NCI-H446 (cell line): ENCODE measurements at regions not wholly inside any gene's neighbourhood (a gene's known extent, or its start where the extent isn't known, plus 50 kb on each side); places are given as distances from the start of the nearest gene placed in this dataset.
A peak's percentile ranks its signal among the peaks of the same experiment; 100 is the strongest.

Source experiments
- DNase-seq, 2 experiments: peaks; one replicate each; lab custom pipeline; 2025; lab: John Stamatoyannopoulos, UW

GRCh38 chr18:42401131-42401673, 446.2 kb downstream of the PIK3C3 start:
- no peak for DNase-seq

DNA sequence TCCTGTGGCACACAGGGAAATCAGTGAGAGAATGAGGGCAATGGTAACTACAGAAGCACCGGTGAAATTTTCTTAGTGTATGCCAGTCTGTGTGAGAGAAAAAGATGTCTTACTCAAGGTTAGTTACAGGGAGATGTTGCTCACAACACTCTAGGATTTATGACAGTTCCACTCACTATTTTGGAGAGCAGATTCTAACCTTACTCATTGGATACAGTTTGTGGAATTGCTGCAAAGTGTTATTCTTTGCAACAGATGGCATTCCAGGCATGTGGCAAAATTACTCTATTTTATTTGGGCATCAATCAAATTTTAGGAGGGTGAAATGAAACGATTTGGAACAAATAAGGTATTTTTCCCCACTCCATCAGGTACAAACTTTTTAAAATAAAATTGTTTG, 449.1 kb downstream of the PIK3C3 start:
- peak in 1 of 2 experiments; percentile 23 for DNase-seq

GRCh38 chr18:42409005-42409404, 454.0 kb downstream of the PIK3C3 start:
- DNase-seq, result no peak

DNA sequence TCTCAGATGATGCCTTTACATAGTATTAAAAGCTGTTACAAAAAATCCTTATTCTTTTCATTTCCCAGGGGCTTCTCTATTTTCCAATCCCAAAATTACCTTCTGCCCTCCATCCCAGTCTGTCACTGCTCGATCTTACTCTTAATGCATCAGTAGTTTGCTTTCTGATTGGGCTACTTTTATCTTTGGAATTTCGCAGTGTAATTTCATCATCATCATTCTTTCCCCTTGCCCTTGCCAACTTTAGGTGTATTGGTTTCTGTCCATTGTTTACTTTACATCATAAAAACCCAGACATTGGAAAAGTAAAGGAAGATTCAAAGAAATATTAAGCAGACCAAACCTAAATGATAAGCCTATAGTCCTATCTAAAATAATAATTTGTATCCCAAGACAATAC, 457.2 kb downstream of the PIK3C3 start:
- no peak for DNase-seq

DNA sequence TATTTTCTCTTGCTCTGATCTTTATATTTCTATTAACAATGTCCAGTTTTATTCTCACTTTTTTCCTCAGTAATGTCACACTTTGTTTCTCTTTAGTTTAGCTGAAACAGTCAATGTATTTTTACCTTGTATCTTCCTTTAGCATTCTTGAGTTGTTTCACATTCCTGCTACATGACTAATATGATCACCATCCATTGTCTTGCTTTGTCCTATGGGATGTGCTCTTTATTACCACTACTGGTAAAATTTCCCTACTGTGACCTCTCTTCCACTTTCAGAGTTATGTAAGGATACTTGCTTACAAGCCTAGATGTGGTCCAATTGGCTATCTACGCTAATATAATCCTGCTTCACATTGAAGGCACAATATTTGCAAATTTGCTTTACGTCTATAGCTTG, 457.9 kb downstream of the PIK3C3 start:
- DNase-seq, result no peak

GRCh38 chr18:42413870-42414269, 458.8 kb downstream of the PIK3C3 start:
- peak in 1 of 2 experiments; percentile 35 for DNase-seq

DNA sequence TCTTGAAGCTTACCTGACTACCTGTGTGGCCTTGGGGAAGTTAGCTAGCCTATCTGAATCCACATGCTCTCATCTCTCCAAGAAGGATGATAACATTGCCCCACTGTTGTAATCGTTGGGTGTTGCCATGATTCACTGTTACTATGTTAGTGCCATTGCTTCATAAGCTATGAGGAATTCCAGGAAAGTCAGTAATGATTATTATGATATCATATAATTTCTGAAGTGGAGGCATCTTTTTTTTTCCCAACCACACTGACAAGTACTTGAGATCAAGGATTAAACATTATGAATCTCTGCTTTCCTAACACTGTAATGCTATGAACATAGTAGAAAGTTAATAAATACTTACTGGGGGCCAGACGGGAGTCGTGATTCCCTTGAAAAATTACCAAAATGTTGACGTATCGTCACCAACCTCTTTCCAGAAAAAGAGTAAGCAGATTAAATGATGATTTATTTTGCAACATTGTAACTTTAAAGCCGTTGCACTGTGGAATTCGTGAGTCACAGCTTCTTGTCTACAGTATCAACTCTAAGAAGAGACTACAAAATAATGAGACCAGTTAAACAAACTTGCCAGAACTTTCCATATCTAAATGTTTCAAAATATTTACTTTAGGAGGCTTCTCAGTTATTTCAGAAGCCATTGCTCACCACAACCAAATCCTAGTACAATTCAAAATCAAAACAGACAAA, 459.9 kb downstream of the PIK3C3 start:
- no peak for DNase-seq

GRCh38 chr18:42417189-42417588, 462.2 kb downstream of the PIK3C3 start:
- no peak for DNase-seq

GRCh38 chr18:42418121-42418520, 463.1 kb downstream of the PIK3C3 start:
- no peak for DNase-seq

DNA sequence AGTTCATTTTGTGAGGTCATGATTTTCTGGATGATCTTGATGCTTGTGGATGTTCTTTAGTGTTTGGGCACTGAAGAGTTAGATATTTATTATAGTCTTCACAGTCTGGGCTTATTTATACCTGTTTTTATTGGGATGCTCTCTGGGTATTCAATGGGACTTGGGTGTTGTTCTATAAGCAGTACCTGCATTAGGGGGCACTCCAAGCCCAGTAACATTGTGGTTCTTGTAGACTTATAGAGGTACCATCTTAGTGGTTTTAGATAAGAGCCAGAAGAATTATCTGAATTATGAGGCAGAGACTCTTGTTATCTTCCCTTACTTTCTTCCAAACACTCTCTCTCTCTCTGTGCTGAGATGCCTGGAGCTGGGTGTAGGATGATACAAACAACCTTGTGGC, 470.0 kb downstream of the PIK3C3 start:
- no peak for DNase-seq

DNA sequence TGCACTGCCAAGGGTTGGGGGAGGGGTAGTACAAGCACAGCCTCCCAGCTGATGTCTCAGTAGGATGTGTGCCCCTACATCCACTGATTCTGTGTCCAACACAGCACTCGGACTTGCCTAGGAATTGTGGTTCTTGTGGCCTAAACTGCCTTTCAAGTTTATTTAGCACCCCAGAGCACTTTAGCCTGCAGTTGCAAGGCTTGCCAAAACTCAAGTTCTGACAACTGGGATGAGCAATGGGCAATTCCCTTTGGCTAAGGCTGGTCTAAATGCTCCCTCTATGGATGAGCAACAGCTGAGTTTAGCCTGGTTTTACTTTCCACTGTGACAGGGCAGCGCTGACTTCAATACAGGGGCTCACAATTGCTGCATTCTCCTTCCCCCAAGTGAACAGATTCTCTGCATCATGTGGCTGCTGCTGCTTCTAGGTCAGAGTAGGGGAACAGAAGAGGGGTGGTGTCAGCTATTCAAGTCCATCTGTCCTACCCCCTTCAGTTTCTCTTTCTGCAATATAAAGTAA, 471.5 kb downstream of the PIK3C3 start:
- peak in 1 of 2 experiments; percentile 34 for DNase-seq

DNA sequence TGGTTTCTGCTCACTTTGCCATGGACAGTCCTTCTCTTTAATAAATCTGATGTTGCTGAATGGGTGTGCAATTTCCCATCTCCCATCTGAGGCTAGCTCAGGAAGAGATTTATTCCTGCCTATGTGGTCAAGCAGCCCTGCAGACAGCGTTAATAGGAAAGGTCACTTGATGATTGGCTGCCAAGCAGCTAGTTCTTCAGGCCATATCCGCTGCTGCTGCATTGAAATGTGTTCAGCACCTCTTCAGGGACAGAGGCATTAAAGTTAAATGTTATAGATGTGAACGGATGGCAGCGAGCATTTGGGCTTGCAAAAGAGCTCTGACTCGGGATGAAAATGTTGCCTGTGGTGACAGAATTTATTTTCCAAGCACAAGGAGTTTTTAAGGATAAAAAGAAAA, 474.2 kb downstream of the PIK3C3 start:
- no peak for DNase-seq

- peak; percentile 79 to 89 for DNase-seq
Observed at GRCh38 chr18:42436222-42436765, 481.3 kb downstream of the PIK3C3 start.

DNA sequence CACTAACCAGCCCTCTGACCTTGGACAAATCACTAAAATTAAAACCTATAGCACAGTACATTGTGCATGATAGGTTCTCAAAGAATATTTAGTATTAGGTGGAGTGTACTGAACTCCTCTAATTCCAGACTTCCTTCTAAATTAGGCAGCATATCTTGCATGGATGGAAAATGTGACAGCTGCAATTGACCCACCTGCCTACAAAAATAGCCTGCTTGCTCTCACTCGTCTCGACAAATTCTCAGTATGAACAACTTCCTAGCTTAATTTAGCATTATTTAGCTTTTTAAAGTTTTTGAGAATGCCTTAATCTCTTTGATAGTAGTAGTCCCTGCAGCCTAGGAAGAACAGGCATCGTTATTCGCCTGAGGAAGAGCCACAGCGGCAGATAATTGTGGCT, 482.0 kb downstream of the PIK3C3 start:
- DNase-seq, result no peak

DNA sequence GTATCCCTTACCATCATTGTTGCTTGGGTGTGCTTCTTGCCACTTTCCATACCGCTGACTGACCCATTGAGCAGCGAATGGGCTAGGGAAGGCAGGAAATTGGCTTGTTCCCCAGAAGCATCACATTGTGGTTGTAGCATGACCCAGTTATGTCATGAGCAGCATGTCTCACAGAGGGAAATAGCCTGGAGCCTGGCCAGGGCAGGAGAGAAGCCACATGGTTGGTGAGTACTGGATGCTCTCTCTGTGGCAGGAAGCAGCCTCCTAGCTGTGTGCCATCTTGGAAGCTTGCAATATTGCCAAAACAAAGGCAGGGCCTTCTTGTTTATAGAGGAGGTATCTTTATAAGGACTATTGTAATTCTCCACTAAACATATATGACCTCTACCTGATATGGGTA, 482.6 kb downstream of the PIK3C3 start:
- DNase-seq, result peak; percentile 90 to 94

GRCh38 chr18:42442656-42443055, 487.6 kb downstream of the PIK3C3 start:
- DNase-seq, result no peak

DNA sequence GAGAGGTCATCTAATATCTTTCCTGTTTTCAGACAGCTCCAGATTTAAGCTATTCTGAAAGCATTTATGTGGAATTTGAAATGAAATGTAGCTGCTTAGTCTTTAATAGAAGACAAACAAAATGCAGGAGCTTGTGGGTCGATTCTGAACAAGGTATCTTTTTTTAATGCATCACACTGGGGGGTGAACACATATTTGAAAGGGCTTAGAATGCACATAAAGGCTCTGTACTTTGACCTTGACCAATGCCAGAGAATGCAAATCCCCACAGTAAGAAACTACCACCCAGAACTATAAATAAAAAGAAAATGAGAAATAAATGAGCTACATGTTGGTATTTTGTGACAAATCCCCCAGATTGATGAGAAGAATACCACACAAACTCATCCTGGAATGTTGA, 489.3 kb downstream of the PIK3C3 start:
- DNase-seq, result no peak

DNA sequence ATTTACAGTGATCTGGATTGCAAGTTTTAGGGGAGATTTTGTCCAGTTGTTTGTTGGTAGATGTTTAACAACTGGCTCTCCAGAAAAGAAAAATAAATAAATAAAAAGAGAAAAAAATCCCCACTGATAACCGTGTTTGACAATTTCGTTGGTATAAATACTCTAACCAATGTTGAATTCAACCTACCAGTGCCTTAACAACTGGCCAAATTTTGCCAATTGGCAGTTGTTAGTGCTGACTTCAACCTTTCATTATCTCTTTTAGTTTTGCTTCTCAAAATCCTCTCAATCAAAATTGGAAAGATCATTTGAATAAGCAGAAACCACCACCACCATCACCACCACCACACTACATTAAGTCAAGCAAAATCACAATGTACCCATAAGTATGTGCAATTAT, 490.3 kb downstream of the PIK3C3 start:
- no peak for DNase-seq

DNA sequence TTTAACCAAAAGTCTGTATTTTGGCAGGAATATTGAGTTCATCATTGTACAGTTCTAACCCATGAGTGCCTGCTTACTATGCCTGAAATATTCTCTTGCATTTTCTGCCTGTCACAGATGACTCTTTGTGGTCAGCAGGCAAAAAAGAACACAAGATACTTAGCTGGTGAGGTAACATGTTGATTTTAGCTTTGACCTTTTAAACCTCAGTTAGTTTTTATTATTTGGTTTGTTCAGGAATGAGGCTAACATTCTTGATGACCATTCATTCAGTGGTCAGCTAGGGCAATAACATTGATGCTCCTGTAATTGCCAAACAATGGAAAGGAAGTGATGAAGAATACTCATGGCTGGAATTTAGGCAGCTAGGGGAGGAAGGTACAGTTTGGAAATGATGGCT, 491.2 kb downstream of the PIK3C3 start:
- DNase-seq, result no peak

DNA sequence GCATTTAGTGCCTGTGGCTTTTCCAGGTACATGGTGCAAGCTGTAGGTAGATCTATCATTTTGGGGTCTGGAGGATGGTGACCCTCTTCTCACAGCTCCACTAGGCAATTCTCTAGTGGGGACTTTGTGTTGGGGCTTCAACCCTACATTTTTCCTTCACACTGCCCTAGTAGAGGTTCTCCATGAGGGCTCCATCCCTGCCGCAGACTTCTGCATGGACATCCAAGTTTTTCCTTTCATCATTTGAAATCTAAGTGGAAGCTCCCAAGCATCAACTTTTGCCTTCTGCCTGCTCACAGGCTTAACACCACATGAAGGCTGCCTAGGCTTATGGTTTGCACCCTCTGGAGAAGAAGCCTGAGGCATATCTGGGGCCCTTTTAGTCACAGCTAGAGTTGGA, 492.7 kb downstream of the PIK3C3 start:
- no peak for DNase-seq

GRCh38 chr18:42458226-42458625, 503.2 kb downstream of the PIK3C3 start:
- DNase-seq, result no peak

GRCh38 chr18:42459873-42460272, 504.8 kb downstream of the PIK3C3 start:
- no peak for DNase-seq

DNA sequence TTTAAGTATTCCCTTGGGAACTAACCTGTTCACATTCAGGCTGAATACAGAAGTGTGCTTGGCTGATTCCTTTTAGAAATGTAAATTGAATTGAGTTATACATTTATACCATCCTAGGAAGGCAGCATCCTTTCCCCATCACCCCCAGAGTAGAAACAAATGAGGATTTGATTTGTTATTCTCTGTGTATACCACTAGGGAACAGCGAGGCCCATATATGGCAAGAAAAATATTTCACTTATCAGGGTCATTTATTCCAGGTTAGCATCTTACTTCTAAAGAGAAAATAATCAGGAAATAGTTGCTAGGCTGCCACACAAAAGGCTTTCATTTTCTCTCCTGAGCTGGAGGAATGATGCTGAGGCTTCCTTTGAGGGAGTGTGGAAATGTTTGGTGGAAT, 516.9 kb downstream of the PIK3C3 start:
- DNase-seq, result no peak

DNA sequence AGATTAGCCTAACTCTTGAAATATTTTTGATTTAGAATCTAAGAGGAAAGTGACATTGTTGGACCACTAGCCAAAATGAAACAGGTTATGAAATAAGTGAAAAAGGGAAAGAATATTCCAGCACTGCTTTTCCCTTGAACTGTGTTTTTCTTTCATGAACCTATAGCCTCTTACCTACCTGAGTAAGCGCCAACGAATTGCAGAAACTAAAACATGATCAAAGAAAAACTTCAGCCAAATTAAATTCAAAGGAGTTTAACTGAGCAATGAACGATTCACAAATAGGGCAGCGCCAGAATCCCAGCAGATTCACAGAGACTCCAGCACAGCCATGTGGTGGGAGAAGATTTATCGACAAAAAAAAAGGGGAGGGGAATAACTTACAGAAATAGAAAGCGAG, 518.6 kb downstream of the PIK3C3 start:
- DNase-seq, result no peak
